Osteocyte (in vitro differentiated cells): ENCODE measurements at regions not wholly inside any gene's neighbourhood (a gene's known extent, or its start where the extent isn't known, plus 50 kb on each side); places are given as distances from the start of the nearest gene placed in this dataset.
A peak's percentile ranks its signal among the peaks of the same experiment; 100 is the strongest.

Experiments
- DNase-seq: peaks from one replicate; pipeline ENCODE4 v3.0.0; 2021; ENCODE audit warnings: mixed read lengths; ENCODE audit not compliant: unreplicated experiment; ENCODE audit errors: extremely low spot score
- H3K27ac Mint-ChIP-seq: one replicate; pipeline ENCODE4 v1.8.0; 2021; ENCODE audit warnings: mild to moderate bottlenecking, mixed read lengths; ENCODE audit not compliant: unreplicated experiment
- H3K27me3 Mint-ChIP-seq: one replicate; pipeline ENCODE4 v1.8.0; 2021; ENCODE audit warnings: mixed read lengths; ENCODE audit not compliant: unreplicated experiment
- H3K36me3 Mint-ChIP-seq: one replicate; pipeline ENCODE4 v1.8.0; 2021; ENCODE audit warnings: mixed read lengths; ENCODE audit not compliant: unreplicated experiment
- H3K4me1 Mint-ChIP-seq: one replicate; pipeline ENCODE4 v1.8.0; 2021; ENCODE audit warnings: mixed read lengths; ENCODE audit not compliant: unreplicated experiment
- H3K4me3 Mint-ChIP-seq: one replicate; pipeline ENCODE4 v1.8.0; 2021; ENCODE audit warnings: mild to moderate bottlenecking, moderate library complexity, mixed read lengths; ENCODE audit not compliant: unreplicated experiment
- H3K9me3 Mint-ChIP-seq: one replicate; pipeline ENCODE4 v1.8.0; 2021; ENCODE audit warnings: mixed read lengths; ENCODE audit not compliant: unreplicated experiment
- CTCF ChIP-seq: fragments of 200-600 bp; sonication (generic); IDR thresholded peaks from 2 replicates; pipeline ENCODE4 v1.5.0; 2021; ENCODE audit warnings: antibody characterized with exemption, mild to moderate bottlenecking, moderate library complexity

- no peak for TF ChIP-seq CTCF
- no peak overlapping the region for H3K4me3 Mint-ChIP-seq
- H3K27ac Mint-ChIP-seq: no peak overlapping the region
- DNase-seq: no peak
- peaks cover 16% of the 10 kb centered on the region for H3K27me3 Mint-ChIP-seq
- no peaks in the 10 kb centered on the region for H3K36me3 Mint-ChIP-seq
- H3K9me3 Mint-ChIP-seq: no peaks in the 10 kb centered on the region
- peaks cover 13% of the 10 kb centered on the region for H3K4me1 Mint-ChIP-seq
Observed at GRCh38 chr13:32852526-32852925, 163.7 kb upstream of the KL start.

DNA sequence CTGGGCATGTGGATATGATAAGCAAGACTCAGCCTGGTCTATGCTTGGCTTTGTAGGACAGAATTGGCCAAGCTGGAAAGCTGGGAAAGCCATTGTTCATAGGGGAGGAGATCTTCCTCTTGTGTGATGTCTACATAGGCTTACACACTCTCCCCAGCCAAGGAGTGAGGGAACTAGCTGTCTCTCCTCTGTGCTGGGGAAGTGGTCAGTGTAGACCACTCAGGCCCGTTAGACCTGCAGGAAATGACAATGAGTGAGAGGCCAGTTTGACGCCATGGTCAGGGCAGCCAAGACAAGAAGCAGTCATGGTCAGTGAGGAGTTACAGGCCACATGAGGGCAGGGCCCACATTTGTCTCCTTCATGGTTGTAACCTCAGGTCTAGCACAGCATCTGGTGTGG lies 159.1 kb upstream of the KL start:
- H3K36me3 Mint-ChIP-seq: no peaks in the 10 kb centered on the region
- H3K4me3 Mint-ChIP-seq: no peak overlapping the region
- no peaks in the 10 kb centered on the region for H3K9me3 Mint-ChIP-seq
- no peak for TF ChIP-seq CTCF
- peaks cover 9% of the 10 kb centered on the region for H3K4me1 Mint-ChIP-seq
- H3K27me3 Mint-ChIP-seq: peaks cover 14% of the 10 kb centered on the region
- no peak overlapping the region for H3K27ac Mint-ChIP-seq
- DNase-seq: peak; percentile 62

DNA sequence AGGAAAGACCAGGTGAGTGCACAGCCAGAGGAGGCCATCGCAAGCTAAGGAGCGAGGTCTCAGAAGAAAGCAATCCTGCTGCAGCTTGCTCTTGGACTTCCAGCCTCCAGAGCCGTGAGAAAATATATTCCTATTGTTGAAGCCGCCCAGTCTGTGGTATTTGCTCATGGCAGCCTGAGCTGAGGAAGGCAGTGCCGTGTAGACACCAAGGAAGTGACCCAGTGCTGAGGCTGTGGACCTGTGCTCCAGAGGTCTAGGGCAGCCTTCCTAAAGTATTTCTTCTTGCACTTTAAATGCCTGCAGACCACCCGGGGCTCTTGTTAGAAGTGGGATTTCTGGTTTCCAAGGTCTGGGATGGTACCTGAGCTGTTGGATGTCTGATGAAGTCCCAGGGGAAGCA lies 158.5 kb upstream of the KL start:
- Mint-ChIP-seq H3K27ac (no peak overlapping the region), H3K36me3 (no peaks in the 10 kb centered on the region), H3K27me3 (peaks cover 11% of the 10 kb centered on the region), H3K9me3 (no peaks in the 10 kb centered on the region), H3K4me1 (peaks cover 5% of the 10 kb centered on the region), H3K4me3 (no peak overlapping the region)
- peak; percentile 51 for DNase-seq
- no peak for TF ChIP-seq CTCF

- no peak for DNase-seq
- no peaks in the 10 kb centered on the region for H3K36me3 Mint-ChIP-seq
Observed at GRCh38 chr13:32859707-32860292, 156.4 kb upstream of the KL start.

DNA sequence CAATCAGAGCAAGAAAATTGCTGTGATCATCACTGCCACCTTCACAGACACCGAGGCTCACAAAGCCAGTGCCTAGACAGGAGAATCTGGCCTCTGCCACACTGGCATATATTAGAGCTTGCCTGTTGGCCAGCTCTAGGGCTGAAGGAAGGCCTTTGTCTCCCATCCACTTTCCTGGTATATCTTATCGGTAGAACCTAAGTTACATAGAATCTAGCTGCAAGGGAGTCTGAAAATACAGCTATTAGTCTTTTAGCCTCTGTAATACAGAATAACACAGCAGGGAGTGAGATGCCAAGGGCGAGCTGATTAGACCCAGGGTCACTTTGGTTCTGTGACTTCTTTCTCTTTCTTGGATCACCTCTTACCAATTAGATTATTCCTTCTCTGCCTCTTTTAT lies 154.9 kb upstream of the KL start:
- H3K4me3 Mint-ChIP-seq: no peak overlapping the region
- H3K9me3 Mint-ChIP-seq: no peaks in the 10 kb centered on the region
- H3K36me3 Mint-ChIP-seq: no peaks in the 10 kb centered on the region
- H3K27me3 Mint-ChIP-seq: no peaks in the 10 kb centered on the region
- H3K4me1 Mint-ChIP-seq: no peaks in the 10 kb centered on the region
- H3K27ac Mint-ChIP-seq: no peak overlapping the region
- DNase-seq: no peak
- TF ChIP-seq CTCF: no peak

More at GRCh38 chr13:32859707-32860292, 156.4 kb upstream of the KL start:
- Mint-ChIP-seq H3K27ac (no peak overlapping the region), H3K9me3 (no peaks in the 10 kb centered on the region), H3K4me3 (no peak overlapping the region), H3K27me3 (peaks cover 6% of the 10 kb centered on the region), H3K4me1 (no peaks in the 10 kb centered on the region)
- TF ChIP-seq CTCF: no peak
